Fibroblast of lung (primary cell): ENCODE measurements at regions not wholly inside any gene's neighbourhood (a gene's known extent, or its start where the extent isn't known, plus 50 kb on each side); places are given as distances from the start of the nearest gene placed in this dataset.

Source experiments
- EZH2 ChIP-seq: IDR thresholded peaks from 2 replicates; pipeline ENCODE4 v1.5.1; 2012; ENCODE audit warnings: low read length, control low read depth, mild to moderate bottlenecking; ENCODE audit errors: missing control alignments
- TF ChIP-seq, protein P1 (sequence below), 2 donors: IDR thresholded peaks in 1 of 2; conservative IDR thresholded peaks in 1 of 2; 1 replicate in 1 of 2; 2 replicates in 1 of 2; pipeline ENCODE4 v1.5.1; 2011 to 2012; ENCODE audit warnings: low read length in 2 of 2, control low read depth in 1 of 2, inconsistent platforms in 1 of 2, low read depth in 1 of 2, mild to moderate bottlenecking in 1 of 2

DNA sequence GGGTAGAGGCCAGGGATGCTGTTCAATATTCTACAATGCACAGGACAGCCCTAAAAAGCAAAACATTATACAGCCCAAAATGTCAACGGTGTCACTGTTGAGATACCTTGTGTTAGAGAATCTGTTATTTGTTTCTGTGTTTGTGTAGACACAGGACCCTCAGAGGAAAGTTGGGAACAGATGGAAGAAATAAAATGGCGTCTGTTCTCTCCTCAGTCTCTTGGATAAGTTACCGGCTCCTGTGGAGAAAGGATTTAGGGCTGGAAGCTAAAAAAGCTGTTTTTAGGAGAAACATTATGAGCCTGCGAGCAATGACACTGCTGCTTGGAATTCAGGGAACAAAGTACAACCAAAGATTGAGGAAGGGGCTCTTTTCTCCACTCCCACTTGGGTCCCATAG is 688.6 kb upstream of the ZNF385D start:
- TF ChIP-seq, protein P1, sequence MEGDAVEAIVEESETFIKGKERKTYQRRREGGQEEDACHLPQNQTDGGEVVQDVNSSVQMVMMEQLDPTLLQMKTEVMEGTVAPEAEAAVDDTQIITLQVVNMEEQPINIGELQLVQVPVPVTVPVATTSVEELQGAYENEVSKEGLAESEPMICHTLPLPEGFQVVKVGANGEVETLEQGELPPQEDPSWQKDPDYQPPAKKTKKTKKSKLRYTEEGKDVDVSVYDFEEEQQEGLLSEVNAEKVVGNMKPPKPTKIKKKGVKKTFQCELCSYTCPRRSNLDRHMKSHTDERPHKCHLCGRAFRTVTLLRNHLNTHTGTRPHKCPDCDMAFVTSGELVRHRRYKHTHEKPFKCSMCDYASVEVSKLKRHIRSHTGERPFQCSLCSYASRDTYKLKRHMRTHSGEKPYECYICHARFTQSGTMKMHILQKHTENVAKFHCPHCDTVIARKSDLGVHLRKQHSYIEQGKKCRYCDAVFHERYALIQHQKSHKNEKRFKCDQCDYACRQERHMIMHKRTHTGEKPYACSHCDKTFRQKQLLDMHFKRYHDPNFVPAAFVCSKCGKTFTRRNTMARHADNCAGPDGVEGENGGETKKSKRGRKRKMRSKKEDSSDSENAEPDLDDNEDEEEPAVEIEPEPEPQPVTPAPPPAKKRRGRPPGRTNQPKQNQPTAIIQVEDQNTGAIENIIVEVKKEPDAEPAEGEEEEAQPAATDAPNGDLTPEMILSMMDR (conservative IDR thresholded peaks at IDR 0.05 in 1 of 2, IDR thresholded peaks at IDR 0.05 in 1 of 2; ENCODE audit: low read depth in 1 of 2, low read length in 2 of 2): no peak
- no peak for TF ChIP-seq EZH2
